IPS DF 19.7 (cell line): ENCODE measurements at regions not wholly inside any gene's neighbourhood (a gene's known extent, or its start where the extent isn't known, plus 50 kb on each side); places are given as distances from the start of the nearest gene placed in this dataset.

ENCODE experiments used
- DNase-seq: peaks from one replicate; pipeline ENCODE4 v3.0.0-alpha.2; 2013; ENCODE audit warnings: low read depth, low spot score

DNA sequence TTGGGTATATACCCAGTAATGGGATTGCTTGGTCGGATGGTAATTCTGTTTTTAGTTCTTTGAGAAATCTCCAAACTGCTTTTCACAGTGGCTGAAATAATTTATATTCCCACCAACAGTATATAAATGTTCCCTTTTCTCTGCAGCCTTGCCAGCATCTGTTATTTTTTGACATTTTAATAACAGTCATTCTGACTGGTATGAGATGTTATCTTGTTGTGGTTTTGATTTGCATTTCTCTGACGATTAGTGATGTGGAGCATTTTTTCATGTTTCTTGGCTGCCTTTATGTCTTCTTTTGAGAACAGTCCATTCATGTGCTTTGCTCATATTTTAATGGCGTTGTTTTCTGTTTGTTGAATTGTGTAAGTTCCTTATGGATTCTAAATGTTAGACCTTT lies 641.6 kb downstream of the HACE1 start:
- no peak for DNase-seq

DNA sequence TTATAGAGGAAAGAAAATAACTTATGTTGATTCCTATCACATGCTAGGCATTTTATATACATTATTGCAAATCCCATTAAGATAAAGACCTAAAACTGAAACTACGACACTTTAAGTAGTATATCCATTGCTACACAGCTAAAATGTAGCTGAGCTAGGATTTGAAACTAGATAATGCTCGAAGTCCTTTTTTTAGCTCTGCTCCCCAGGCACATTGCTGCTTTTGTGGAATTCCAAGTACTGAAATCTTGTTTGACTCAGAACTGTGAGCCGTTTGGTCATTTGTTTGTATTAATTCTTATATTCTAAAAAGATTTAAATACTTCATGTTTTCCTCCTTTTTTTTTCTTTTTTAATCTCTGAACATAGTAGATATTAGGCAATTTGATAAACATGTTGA lies 644.8 kb downstream of the HACE1 start:
- no peak for DNase-seq

DNA sequence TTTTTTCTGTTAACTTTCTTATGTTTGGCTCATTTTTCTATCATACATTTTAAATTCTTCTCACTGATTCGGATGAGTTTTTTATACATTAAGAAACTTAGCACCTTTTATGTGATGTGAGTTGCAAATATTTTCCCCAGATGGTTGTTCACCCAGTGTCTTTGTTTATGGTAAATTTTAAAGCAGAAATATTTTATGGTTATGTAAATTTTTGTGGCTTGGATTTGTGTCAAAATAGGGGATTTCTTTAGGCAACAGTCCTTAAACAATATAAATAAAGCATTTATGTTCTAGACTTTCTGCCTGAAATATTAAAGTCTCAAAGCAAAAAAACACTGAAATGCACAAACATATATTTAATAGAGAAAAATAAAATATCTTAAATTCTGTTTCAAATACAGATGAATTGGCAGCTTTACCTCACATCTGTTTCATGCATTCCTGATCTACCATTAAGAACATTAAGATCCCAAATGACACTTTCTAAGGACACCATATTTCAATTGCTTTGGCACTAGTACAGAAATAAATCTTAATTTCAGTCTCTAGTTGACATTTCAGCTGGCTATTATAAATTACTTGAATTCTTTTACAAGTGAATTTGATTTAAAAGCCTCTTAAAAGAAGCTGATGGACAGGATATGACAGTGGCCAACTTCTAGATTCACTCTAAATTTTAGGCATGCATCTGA lies 646.6 kb downstream of the HACE1 start:
- DNase-seq, result no peak

DNA sequence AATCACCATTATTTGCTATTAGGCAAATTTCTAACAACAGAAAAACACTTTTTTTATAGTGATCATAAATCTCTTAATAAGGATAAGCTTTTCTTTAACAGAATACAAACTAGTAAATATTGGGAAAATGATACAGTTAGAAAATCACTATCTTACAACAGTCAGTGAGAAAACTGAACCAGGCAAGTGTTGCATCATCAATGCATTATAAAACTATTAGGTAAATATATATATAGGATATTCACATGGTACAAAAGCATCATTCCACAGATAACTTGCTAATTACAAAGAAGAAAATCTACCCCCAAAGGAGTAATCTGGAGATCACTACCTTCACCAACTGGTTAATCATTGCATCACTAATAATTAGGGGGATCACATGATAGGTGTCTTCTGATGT lies 652.1 kb downstream of the HACE1 start:
- no peak for DNase-seq

DNA sequence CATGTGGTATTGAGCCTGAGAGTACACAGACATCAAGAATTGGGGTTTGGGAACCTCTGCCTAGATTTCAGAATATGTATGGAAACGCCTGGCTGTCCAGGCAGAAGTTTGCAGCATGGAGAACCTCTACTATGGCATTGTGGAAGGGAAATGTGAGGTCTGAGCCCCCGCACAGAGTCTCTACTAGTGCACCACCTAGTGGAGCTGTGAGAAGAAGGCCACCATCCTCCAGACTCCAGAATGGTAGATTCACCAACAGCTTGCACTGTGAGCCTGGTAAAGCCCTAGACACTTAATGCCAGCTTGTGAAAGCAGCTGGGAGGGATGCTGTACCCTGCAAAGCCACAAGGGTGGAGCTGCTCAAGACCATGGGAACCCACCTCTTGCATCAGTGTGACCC lies 658.2 kb downstream of the HACE1 start:
- DNase-seq, result no peak

DNA sequence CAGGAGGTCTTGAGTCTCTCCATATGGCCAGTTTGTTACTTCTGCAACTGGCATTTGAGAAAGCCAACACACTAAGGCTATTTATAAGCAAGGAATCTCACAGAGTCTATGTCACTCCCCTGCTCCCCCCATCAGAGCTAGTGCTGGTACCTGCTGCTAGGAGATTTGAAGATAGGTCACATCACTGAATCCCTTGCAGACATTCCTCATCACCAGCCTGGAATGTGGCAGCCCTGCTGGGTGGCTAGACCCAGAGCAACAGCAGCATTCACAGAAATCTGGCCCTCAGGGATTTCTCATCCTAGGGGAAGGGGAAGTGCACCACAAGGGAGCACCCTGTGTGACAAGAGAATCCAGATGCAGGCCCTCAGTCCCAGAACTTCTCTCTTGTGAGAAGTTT lies 672.1 kb downstream of the HACE1 start:
- DNase-seq, result no peak

DNA sequence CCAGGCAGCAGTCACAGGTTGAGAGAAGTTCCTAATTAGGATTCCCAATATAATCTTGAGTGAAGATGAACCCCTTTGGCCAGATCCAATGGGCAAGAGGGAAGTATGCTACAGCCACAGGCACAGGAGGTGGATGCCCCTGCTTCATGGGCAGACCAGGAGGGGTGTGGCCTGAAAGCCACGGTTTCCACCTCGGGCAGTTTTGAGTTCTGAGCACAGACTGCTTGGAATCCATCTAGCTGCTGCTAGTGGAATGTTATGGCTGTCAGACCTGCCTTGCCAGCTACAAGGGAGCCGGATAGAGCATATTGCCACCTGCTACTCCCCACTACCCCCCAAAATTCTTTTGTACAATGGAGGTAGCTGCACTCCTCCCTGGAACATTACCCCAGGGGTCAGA lies 672.9 kb downstream of the HACE1 start:
- DNase-seq, result no peak

DNA sequence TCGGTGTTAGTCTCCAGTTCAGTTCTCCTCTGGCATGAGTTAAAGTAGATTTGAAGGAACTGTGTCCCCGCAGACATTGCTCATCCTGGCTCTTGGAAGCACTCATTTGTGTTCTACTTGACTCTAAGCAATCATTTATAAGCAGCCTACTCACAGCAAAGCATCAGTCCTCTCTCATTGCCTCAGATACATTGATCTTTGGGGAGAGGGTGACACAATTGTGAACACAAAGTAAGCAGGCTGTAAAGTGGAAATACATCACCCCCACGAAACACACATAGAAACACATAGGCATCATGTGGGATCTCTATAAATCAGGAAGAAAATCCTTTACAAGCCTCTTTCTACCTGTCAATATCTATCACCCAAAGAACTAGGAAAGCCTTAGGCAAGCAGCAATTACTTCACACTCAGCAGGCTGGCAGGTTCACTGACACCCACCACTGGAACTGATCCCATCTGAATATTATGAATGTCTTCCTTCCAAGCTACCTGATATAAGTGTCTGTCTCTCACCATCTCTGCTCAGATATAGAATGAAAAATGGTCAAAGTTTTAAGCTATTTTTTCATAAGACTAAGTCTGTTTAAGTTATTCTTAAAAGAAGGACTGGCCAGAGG lies 675.8 kb downstream of the HACE1 start:
- DNase-seq, result no peak

DNA sequence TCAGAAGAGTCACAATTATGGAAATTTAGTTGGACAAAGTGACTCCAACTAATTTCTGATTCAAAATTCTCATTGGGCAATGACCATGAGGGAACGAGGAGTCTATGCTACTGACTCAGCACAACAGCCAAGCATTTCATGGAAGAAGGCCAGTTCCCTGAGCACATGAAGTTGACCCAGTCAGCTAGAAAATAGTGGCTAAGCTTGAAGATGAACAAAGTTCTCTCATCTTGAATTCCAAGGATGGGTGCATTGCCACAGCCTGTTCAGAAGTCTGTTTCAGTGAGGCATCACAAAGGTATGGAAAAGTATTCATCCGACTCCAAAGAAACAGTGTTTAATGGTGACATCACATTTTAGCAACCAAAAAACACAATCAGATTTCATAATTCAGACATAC lies 676.9 kb downstream of the HACE1 start:
- no peak for DNase-seq

DNA sequence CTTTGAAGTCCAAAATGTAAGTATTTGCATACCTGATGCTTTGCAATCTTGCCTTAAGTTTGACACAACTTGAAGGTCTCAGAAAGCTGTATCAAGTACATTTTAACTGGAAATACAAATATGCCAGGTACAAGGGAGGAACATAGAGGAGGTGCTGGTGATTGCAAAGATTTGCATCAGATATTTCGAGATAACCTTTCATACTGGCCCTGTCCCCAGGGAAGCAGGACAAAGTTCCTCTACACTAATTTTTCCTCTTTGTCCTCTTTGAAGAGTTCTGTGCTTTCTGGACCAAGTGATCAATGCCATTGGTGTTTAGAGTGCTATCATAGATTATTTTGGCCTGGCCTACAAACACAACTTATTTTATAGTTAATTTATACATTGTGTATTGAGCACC lies 686.1 kb downstream of the HACE1 start:
- DNase-seq, result no peak

DNA sequence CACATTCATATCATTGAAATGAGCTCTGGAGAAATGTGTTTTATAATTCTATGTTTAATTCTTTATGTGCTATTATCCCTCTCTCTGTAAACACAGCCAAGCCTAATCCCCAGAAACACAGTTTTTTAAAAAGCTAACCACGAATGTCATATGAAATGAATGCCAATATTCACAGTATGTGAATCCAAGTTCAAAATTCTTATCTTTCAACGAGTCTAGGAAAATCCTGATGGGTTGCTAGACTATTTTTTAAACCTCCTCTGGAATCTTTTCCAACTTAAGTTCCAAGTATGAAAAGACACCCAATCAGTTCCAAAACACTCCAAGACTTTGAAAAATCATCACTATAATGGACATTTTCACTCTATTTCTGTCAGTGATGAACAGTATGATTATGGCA lies 689.3 kb downstream of the HACE1 start:
- no peak for DNase-seq

DNA sequence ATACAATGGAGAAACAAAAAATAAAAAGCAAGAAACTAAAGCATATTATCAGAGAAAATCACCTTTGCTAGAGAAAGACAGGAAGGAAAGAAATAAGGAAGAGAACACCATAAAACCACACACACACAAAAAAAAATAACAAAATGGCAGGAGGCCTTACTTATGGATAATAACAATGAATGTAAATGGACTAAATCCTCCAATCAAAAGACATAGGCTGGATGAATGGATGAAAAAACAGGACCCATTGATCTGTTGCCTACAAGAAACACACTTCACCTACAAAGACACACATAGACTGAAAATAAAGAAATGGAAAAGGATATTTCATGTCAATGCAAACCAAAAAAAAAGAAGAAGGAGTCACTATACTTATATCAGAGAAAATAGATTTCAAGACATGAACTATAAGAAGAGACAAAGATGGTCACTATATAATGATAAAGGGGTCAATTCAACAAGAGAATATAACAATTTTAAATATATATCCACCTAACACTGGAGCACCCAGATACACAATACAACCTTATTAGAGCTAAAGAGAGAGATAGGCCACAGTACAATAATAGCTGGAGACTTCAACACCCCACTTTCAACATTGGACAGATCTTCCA lies 693.6 kb downstream of the HACE1 start:
- DNase-seq, result no peak

DNA sequence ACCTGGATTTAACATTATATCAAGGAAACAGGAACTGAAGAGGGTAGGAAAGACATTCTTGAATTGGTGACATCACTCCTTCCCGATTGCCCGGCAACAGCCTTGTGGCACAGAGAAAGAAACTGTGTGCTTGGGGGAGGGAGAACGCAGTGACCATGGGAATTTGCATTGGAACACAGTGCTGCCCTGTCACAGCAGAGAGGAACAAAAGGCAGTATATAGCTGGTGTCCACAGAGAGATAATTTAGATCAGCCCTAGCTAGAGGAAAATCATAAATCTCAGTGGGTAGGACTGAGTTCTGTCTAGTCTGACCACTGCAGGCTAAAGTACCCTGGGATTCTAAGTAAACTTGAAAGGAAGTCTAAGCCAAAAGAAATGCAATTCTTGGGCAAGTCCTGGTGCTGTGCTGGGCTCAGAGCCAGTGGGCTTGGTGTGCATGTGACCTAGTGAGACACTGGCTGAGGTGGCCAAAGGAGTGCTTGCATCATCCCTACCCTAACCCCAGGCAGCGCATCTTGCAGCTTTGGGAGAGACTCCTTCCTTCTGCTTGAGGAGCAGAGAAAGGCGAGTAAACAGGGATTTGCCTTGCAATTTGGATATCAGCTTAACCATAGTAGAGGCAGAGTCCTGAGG lies 697.6 kb downstream of the HACE1 start:
- no peak for DNase-seq

DNA sequence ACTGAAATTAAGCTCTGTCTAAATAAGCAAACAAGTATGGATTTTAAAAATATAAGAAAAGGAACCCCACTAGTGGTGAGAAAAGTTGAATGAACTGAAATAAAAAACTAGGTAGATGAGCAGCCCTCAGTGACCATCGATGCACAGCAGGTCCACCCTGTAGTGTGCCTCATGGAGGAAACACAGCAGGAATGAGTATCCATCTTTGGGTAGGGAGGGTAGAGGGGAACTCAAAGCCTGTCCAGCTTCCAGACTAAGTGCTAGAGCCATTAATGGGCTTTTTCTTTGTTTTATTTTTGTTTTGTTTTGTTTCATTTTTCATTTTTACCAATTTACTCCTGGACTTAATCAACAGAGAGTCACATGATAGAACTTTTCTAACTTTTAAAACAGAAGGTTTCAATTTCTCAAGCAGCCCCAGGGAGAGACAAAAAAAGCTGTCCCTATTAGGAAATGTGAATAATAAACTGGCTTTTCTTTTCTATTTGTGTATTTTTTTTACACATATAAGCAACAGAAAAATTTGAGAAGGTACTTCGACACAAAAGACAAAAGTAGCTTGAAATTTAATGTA lies 700.6 kb downstream of the HACE1 start:
- DNase-seq, result no peak

DNA sequence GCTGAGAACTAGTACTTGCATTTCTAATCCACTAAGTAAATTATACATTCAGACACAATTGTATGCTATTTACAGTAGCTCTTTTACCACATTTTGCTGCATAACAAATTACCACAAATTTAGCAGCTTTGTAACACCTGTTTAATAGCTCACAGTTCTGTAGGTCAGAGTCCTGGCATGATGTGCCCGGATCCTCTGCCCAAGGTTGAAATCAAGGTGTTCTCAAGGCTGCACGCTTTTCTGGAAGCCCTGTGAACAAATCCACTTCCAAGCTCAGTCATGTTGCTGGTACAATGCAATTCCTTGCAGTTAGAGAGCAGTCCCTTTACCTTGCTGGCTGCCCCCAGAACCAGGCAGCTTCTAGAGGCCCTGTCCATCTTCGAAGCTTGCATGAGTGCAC lies 716.0 kb downstream of the HACE1 start:
- DNase-seq, result no peak

DNA sequence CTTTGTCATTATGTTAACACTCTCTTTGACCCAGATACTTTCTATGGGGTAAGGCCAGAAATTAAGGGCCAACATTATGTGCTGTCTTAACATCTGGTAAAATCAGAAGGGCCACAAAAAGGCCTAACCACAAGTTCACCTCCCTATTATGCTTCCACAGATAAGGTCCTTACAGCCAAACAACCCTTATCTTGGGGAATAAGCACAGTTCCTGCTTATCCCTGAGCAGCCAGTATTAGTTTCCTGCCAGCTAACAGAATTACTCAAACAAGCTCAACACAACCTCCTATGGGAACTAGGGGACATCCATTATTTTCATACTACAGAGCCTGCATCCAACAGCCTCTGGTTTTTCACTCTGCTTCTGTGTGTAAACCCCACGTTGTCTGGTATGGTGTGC lies 724.8 kb downstream of the HACE1 start:
- no peak for DNase-seq

DNA sequence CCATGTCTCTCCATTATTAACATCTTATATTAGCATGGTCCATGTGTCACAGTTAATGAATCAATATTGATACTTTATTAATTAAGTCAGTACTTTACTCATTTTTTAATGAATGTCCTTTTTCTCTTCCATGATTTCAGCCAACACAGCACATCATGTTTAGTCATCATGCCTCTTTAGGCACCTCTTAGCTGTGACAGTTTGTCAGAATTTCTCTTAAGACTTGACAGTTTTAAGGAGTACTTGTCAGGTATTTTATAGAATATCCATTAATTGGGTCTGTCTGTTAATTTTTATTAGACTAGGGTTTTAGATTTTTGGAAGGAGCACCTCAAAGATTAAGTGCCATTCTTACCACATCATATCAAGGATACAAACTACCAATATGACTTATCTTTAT lies 729.4 kb downstream of the HACE1 start:
- no peak for DNase-seq

DNA sequence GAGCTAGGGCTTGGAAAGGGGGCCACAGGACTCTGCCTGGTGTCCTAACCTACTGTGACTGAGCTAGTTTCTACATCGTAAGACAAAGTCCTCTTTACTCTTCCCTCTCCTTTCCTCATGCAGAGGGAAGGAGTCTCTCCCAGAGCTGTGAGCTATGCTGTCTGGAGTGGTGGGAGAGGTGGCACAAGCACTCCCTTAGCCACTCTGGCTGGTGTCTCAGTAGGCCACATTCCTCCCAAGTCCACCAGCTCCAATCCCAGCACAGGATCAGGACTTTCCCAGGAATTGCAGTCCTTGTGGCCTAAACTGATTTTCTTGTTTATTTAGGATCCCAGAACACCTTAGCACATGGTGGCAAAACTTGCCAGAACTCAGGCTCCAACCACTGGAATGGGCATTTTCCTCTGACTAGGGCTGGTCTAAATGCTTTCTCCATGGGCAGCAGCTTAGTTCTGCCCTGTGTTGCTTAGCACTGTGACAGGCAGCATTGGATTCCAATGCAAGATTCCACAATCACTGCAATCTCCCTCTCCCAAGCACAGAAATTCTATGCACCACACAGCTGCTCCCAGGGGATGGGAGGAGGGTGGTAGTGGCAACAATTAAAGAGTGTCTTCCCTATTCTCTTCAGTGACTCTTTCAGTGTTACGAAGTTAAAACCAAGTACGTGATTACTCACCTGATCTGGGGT lies 733.3 kb downstream of the HACE1 start:
- no peak for DNase-seq

DNA sequence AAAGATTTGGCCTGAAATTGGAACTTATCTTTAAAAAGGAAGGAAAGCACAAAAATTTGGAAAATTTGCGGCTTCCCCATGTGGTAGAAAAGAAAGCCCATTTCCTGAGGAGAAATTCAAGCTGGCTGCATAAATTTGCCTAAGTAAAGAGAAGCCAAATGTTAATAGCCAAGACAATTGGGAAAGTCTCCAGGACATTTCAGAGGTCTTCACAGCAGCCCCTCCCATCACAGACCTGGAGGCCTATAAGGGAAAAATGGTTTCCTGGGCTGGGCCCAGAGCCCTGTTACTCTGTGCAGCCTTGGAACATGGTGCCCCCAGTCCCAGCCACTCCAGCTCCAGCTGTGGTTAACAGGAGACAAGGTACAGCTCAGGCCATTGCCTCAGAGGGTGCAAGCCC lies 736.5 kb downstream of the HACE1 start:
- peak; percentile 28 for DNase-seq

DNA sequence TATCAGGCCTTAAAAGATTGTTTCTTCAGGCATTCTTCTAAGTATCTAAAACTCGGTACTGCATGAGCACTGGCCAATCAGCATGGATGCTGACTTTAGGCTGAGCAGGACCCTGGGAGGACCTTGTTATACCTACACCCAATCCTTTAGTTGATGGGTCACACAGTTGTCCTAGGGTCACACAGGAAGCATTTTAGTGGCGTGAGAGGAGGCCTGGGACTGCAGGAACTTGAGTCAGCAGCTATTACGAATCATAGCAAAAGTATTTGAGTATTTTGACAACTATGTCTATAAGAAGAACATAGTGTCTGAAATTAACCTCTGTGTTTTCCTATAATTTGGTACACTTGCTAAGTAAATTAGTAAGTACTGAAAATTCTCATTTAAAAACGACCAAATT lies 741.4 kb downstream of the HACE1 start:
- DNase-seq, result no peak

DNA sequence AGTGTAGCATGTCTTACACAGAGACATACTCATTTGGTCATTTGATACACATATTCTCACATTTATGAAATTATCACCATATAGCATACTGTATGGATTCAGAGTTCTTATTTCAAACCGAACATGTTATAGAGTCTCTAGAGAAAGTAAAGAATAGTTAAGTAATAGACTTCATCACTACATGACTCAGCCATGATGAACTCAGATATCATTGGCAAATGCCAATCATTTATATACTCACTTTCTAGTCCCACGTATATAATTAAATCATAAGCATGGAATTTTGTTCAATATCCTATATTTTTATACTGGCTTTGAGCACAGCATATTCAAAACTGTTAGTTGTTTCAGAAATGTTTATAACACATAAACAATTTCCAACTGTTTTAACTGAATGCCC lies 749.9 kb downstream of the HACE1 start:
- no peak for DNase-seq

DNA sequence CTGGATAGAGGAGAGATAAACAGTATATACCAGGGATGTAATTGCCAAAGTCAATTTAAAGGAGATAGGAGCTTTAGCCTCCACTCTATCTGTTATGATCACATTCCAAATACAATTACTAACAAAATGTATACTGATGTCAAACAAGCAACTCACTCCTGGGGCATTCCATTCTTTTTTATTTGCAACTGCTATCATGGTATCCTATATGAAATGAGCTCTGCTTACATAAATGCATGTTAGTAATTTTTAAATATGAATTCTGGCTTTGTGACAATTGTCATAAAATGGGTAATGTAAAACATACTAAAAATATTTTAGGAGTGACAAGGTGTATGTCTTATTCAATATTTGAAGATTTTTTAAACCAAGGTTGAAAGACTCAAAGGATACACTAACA lies 751.1 kb downstream of the HACE1 start:
- no peak for DNase-seq
